IMR-90 (cell line): ENCODE measurements at regions not wholly inside any gene's neighbourhood (a gene's known extent, or its start where the extent isn't known, plus 50 kb on each side); places are given as distances from the start of the nearest gene placed in this dataset.

Experiments
- ATAC-seq: fragments of 200-7000 bp; cut with Tn5 transposase; 2 replicates; pipeline ENCODE4 v1.9.1; 2020; ENCODE audit warnings: low read depth, mild to moderate bottlenecking, moderate library complexity
- BruUV-seq: library from RNA; stranded (reverse); fragments of 400-500 nt; replicated peaks from 2 replicates; lab custom pipeline; 2021; lab: Mats Ljungman, UMichigan
- CTCF ChIA-PET: fragments of 300-600 bp; formaldehyde crosslinking; extraction: SDS; loops from one replicate; lab custom pipeline; 2021; ENCODE audit warnings: antibody characterized with exemption; lab: Yijun Ruan, JAX
- POLR2A ChIA-PET: fragments of 300-600 bp; sonication (Branson Sonifier 250); formaldehyde crosslinking; loops from one replicate; lab custom pipeline; 2022; ENCODE audit warnings: antibody characterized with exemption; ENCODE audit not compliant: unreplicated experiment; lab: Charles Lee
- DNase-seq: peaks from one replicate; pipeline ENCODE4 v3.0.0; 2013
- H2AFZ ChIP-seq: replicated peaks from 2 replicates; pipeline ENCODE3; 2013; ENCODE audit warnings: low read length, mild to moderate bottlenecking; ENCODE audit not compliant: poor library complexity
- H2AK5ac ChIP-seq: 2 replicates; pipeline ENCODE4 v1.6.1; 2013; ENCODE audit warnings: low read depth, low read length, inconsistent platforms
- H2AK9ac ChIP-seq: replicated peaks from 2 replicates; pipeline ENCODE3; 2013; ENCODE audit warnings: mild to moderate bottlenecking, low read depth, low read length, moderate library complexity; ENCODE audit not compliant: poor library complexity
- H2BK120ac ChIP-seq: 2 replicates; pipeline ENCODE4 v1.6.1; 2013; ENCODE audit warnings: low read depth, low read length, inconsistent platforms
- H2BK15ac ChIP-seq: 3 replicates; pipeline ENCODE4 v1.6.1; 2013; ENCODE audit warnings: low read depth, low read length, inconsistent platforms
- H2BK20ac ChIP-seq: 2 replicates; pipeline ENCODE4 v1.6.1; 2013; ENCODE audit warnings: low read depth, mild to moderate bottlenecking, inconsistent platforms, low read length, moderate library complexity
- H2BK5ac ChIP-seq: 2 replicates; pipeline ENCODE4 v1.6.1; 2013; ENCODE audit warnings: mild to moderate bottlenecking, low read depth, low read length, inconsistent platforms; ENCODE audit not compliant: poor library complexity, severe bottlenecking
- H3K14ac ChIP-seq: replicated peaks from 2 replicates; pipeline ENCODE4 v1.6.1; 2013; ENCODE audit warnings: low read depth, low read length, inconsistent platforms
- H3K18ac ChIP-seq: 2 replicates; pipeline ENCODE4 v1.6.1; 2013; ENCODE audit warnings: low read depth, low read length, control low read depth
- H3K23ac ChIP-seq: 2 replicates; pipeline ENCODE4 v1.6.1; 2013; ENCODE audit warnings: low read depth, low read length, inconsistent platforms
- H3K27ac ChIP-seq: 2 replicates; pipeline ENCODE4 v1.5.1; 2013; ENCODE audit warnings: mild to moderate bottlenecking, control low read depth, low read length; ENCODE audit not compliant: insufficient read depth
- H3K27me3 ChIP-seq: 2 replicates; pipeline ENCODE4 v1.6.1; 2013; ENCODE audit warnings: low read length; ENCODE audit not compliant: control insufficient read depth, insufficient read depth
- H3K36me3 ChIP-seq: 2 replicates; pipeline ENCODE4 v1.6.1; 2013; ENCODE audit warnings: low read length, mixed read lengths; ENCODE audit not compliant: control insufficient read depth, insufficient read depth
- H3K4ac ChIP-seq: 2 replicates; pipeline ENCODE4 v1.6.1; 2013; ENCODE audit warnings: low read depth, low read length, inconsistent platforms
- H3K4me1 ChIP-seq: 2 replicates; pipeline ENCODE4 v1.6.1; 2013; ENCODE audit warnings: low read length, mixed read lengths; ENCODE audit not compliant: control insufficient read depth, insufficient read depth
- H3K4me2 ChIP-seq: 2 replicates; pipeline ENCODE4 v1.6.1; 2013; ENCODE audit warnings: low read depth, mild to moderate bottlenecking, control low read depth, low read length, moderate library complexity
- H3K4me3 ChIP-seq: 2 replicates; pipeline ENCODE4 v1.5.1; 2013; ENCODE audit warnings: low read depth, mild to moderate bottlenecking, control low read depth, low read length, moderate library complexity; ENCODE audit not compliant: insufficient read depth
- H3K56ac ChIP-seq: 2 replicates; pipeline ENCODE4 v1.6.1; 2013; ENCODE audit warnings: low read length, inconsistent platforms; ENCODE audit not compliant: insufficient read depth; ENCODE audit errors: extremely low read depth
- H3K79me1 ChIP-seq, 2 experiments: 2 replicates each; pipeline ENCODE4 v1.6.1; 2013; ENCODE audit warnings: low read length in 2 of 2, inconsistent platforms in 1 of 2, low read depth in 1 of 2
- H3K9ac ChIP-seq: 2 replicates; pipeline ENCODE4 v1.6.1; 2013; ENCODE audit warnings: low read depth, low read length, control low read depth
- H3K9me1 ChIP-seq: 2 replicates; pipeline ENCODE4 v1.6.1; 2013; ENCODE audit warnings: low read length, inconsistent platforms; ENCODE audit not compliant: insufficient read depth
- H3K9me3 ChIP-seq: 2 replicates; pipeline ENCODE4 v1.6.1; 2013; ENCODE audit warnings: low read length; ENCODE audit not compliant: control insufficient read depth, insufficient read depth
- H4K20me1 ChIP-seq: 2 replicates; pipeline ENCODE4 v1.6.1; 2013; ENCODE audit warnings: low read length, inconsistent platforms; ENCODE audit not compliant: insufficient read depth
- H4K5ac ChIP-seq: 2 replicates; pipeline ENCODE4 v1.6.1; 2013; ENCODE audit warnings: mild to moderate bottlenecking, low read depth, low read length, control low read depth
- H4K8ac ChIP-seq, 2 experiments: 2 replicates each; pipeline ENCODE4 v1.6.1; 2013; ENCODE audit warnings: low read depth in 2 of 2, low read length in 2 of 2, control low read depth in 1 of 2, inconsistent platforms in 1 of 2
- H4K91ac ChIP-seq: 2 replicates; pipeline ENCODE4 v1.6.1; 2013; ENCODE audit warnings: low read depth, low read length, inconsistent platforms; ENCODE audit not compliant: insufficient read depth
- CHD1 ChIP-seq: IDR thresholded peaks from 2 replicates; pipeline ENCODE4 v1.6.1; 2012; ENCODE audit warnings: low read depth, low read length, improper control_type of control experiment
- CTCF ChIP-seq: conservative IDR thresholded peaks from 2 replicates; pipeline ENCODE4 v1.5.1; 2012; ENCODE audit warnings: mild to moderate bottlenecking, low read depth, low read length, improper control_type of control experiment
- FOS ChIP-seq: fragments of 150-350 bp; IDR thresholded peaks from 2 replicates; pipeline ENCODE4 v1.6.1; 2016; ENCODE audit warnings: low read depth, low read length
- MAFK ChIP-seq: IDR thresholded peaks from 2 replicates; pipeline ENCODE4 v1.6.1; 2012; ENCODE audit warnings: low read depth, low read length, improper control_type of control experiment
- MAZ ChIP-seq: IDR thresholded peaks from 2 replicates; pipeline ENCODE4 v1.6.1; 2012; ENCODE audit warnings: low read depth, mild to moderate bottlenecking, low read length, improper control_type of control experiment, moderate library complexity, borderline replicate concordance
- NFE2L2 ChIP-seq: fragments of 150-350 bp; IDR thresholded peaks from 2 replicates; pipeline ENCODE4 v1.6.1; 2016; ENCODE audit warnings: low read depth, mild to moderate bottlenecking, low read length
- SMC3 ChIP-seq: fragments of 150-350 bp; IDR thresholded peaks from 2 replicates; pipeline ENCODE4 v1.6.1; 2016; ENCODE audit warnings: low read depth, mild to moderate bottlenecking, antibody characterized with exemption, low read length, moderate library complexity
- USF2 ChIP-seq: fragments of 150-350 bp; IDR thresholded peaks from 2 replicates; pipeline ENCODE4 v1.6.1; 2017; ENCODE audit warnings: mild to moderate bottlenecking, antibody characterized with exemption, low read length, low read depth
- dilution Hi-C: fragments of 300-500 bp; cut with HindIII; formaldehyde crosslinking; loops from one replicate; pipeline ENCODE4 v1.14.3; 2018; ENCODE audit warnings: low sequenced_read_pairs; ENCODE audit not compliant: unreplicated experiment
- in situ Hi-C: fragments of 300-500 bp; cut with MboI; formaldehyde crosslinking; loops from 3 replicates; pipeline ENCODE4 v1.14.3; 2019; ENCODE audit warnings: low sequenced_read_pairs, inconsistent platforms, mixed read lengths
- intact Hi-C: fragments of 100-400 bp; cut with micrococcal nuclease; formaldehyde crosslinking; loops from 2 replicates; pipeline ENCODE4 v1.10.0; 2022

- Histone ChIP-seq H3K4ac (no peak overlapping the region), H4K5ac (no peak overlapping the region), H3K14ac (no peak overlapping the region), H3K4me2 (no peak overlapping the region), H3K4me1 (peaks cover 8% of the 10 kb centered on the region), H2AK9ac (no peak overlapping the region), H2AK5ac (peak overlapping the region; percentile 18; the same call in 1 of the 2 replicates), H3K9ac (no peak overlapping the region), H3K4me3 (no peak overlapping the region), H3K56ac (no peak overlapping the region), H3K18ac (no peak overlapping the region), H4K91ac (no peak overlapping the region), H2BK15ac (no peak overlapping the region; the same call in 2 of the 3 replicates), H4K8ac (no peak overlapping the region), H2BK20ac (no peak overlapping the region), H3K27ac (no peak overlapping the region), H2BK120ac (no peak overlapping the region), H3K27me3 (no peaks in the 10 kb centered on the region), H2BK5ac (no peak overlapping the region), H3K9me1 (0 out of 2 replicates have a peak, but pooled peaks cover 5% of the 10 kb centered on the region), H2AFZ (no peak overlapping the region), H3K9me3 (no peaks in the 10 kb centered on the region; the same call in 1 of the 2 replicates), H3K79me1 (no peaks in the 10 kb centered on the region), H3K36me3 (no peaks in the 10 kb centered on the region), H3K23ac (no peak overlapping the region), H4K20me1 (no peaks in the 10 kb centered on the region)
- intact Hi-C loops (no loop called here), in situ Hi-C loops (no loop called here), dilution Hi-C loops (no loop called here)
- POLR2A ChIA-PET, result no interaction called here
- ATAC-seq (no peak), DNase-seq (no peak)
- CTCF ChIA-PET, result no interaction called here
- BruUV-seq, result no TSS peak
- TF ChIP-seq CTCF, result no peak
- TF ChIP-seq FOS, result no peak
- no peak for TF ChIP-seq MAZ
- no peak for TF ChIP-seq SMC3
- no peak for TF ChIP-seq USF2
- TF ChIP-seq CHD1, result no peak
- TF ChIP-seq MAFK, result no peak
- no peak for TF ChIP-seq NFE2L2
Measured at GRCh38 chr2:43062058-43062457, 164.3 kb downstream of the ZFP36L2 start.
